HL-60 (cell line): ENCODE measurements at regions not wholly inside any gene's neighbourhood (a gene's known extent, or its start where the extent isn't known, plus 50 kb on each side); places are given as distances from the start of the nearest gene placed in this dataset.

Source experiments
- DNase-seq, 2 experiments: peaks; one replicate each; pipeline ENCODE4 v3.0.0-alpha.2; 2010 to 2020; ENCODE audit warnings: low read depth in 1 of 2, low spot score in 1 of 2
- H3K27ac ChIP-seq: fragments of 250-450 bp; sonication (Bioruptor Pico); replicated peaks from 2 replicates; pipeline ENCODE4 v1.5.1; 2020; ENCODE audit warnings: mild to moderate bottlenecking, moderate library complexity
- H3K27me3 ChIP-seq: fragments of 250-450 bp; sonication (Bioruptor Pico); 2 replicates; pipeline ENCODE4 v1.5.1; 2021; ENCODE audit warnings: mild to moderate bottlenecking, moderate library complexity; ENCODE audit not compliant: insufficient read depth, poor library complexity, severe bottlenecking
- H3K4me3 ChIP-seq: replicated peaks from 2 replicates; pipeline ENCODE4 v1.5.1; 2011; ENCODE audit warnings: mild to moderate bottlenecking, control low read depth, low read length; ENCODE audit not compliant: insufficient read depth
- CTCF ChIP-seq: IDR thresholded peaks from one replicate; pipeline ENCODE4 v1.5.1; 2011; ENCODE audit warnings: low read length, control low read depth, inconsistent platforms; ENCODE audit not compliant: insufficient read depth
- GABPA ChIP-seq: IDR thresholded peaks from 2 replicates; pipeline ENCODE4 v1.6.1; 2012; ENCODE audit warnings: low read depth
- POLR2AphosphoS5 ChIP-seq: IDR thresholded peaks from 2 replicates; pipeline ENCODE4 v1.6.1; 2012; ENCODE audit warnings: low read depth
- REST ChIP-seq: IDR thresholded peaks from 2 replicates; pipeline ENCODE4 v1.6.1; 2012; ENCODE audit warnings: low read depth; ENCODE audit not compliant: insufficient replicate concordance
- SPI1 ChIP-seq: IDR thresholded peaks from 2 replicates; pipeline ENCODE4 v1.6.1; 2012; ENCODE audit warnings: low read depth, mild to moderate bottlenecking, borderline replicate concordance

GRCh38 chr7:36082910-36083309 lies 70.1 kb upstream of the EEPD1 start:
- TF ChIP-seq CTCF, result no peak
- no peak for TF ChIP-seq GABPA
- TF ChIP-seq REST, result no peak
- no peak for TF ChIP-seq SPI1
- H3K27me3 ChIP-seq, result no peaks in the 10 kb centered on the region
- no peak for DNase-seq
- no peak overlapping the region for H3K27ac ChIP-seq
- H3K4me3 ChIP-seq, result no peak overlapping the region

GRCh38 chr7:36083626-36084380 lies 69.3 kb upstream of the EEPD1 start:
- H3K4me3 ChIP-seq, result no peak overlapping the region
- H3K27me3 ChIP-seq, result no peaks in the 10 kb centered on the region
- TF ChIP-seq REST (no peak), SPI1 (no peak), GABPA (no peak), CTCF (no peak), POLR2AphosphoS5 (no peak)
- DNase-seq, result no peak
- H3K27ac ChIP-seq, result no peak overlapping the region

GRCh38 chr7:36084485-36085091 lies 68.5 kb upstream of the EEPD1 start:
- DNase-seq, result no peak
- Histone ChIP-seq H3K27ac (no peak overlapping the region), H3K27me3 (no peaks in the 10 kb centered on the region), H3K4me3 (no peak overlapping the region)
- TF ChIP-seq CTCF, result no peak
- TF ChIP-seq POLR2AphosphoS5, result no peak
- no peak for TF ChIP-seq REST
- no peak for TF ChIP-seq GABPA
- no peak for TF ChIP-seq SPI1
